Limb (tissue), 2 donors: ENCODE measurements at regions not wholly inside any gene's neighbourhood (a gene's known extent, or its start where the extent isn't known, plus 50 kb on each side); places are given as distances from the start of the nearest gene placed in this dataset.
"Not testable (repeated sequence)": the region's sequence is repeated elsewhere in the genome, so short reads cannot be mapped to it uniquely, and the experiment has no call there.

Experiments used
- DNase-seq, 2 donors: peaks; one replicate each; pipeline ENCODE4 v3.0.0-alpha.2; 2016; ENCODE audit errors: extremely low spot score in 2 of 2

- DNase-seq: no peak
Observed at GRCh38 chr5:56386046-56386445, 152.9 kb upstream of the ANKRD55 start.

- DNase-seq: no peak
Observed at GRCh38 chr5:56384186-56384585, 151.1 kb upstream of the ANKRD55 start.

- no peak for DNase-seq
Observed at GRCh38 chr5:56383761-56384160, 150.6 kb upstream of the ANKRD55 start.

- no peak for DNase-seq
Observed at GRCh38 chr5:56382896-56383295, 149.8 kb upstream of the ANKRD55 start.

GRCh38 chr5:56377573-56377972, 144.4 kb upstream of the ANKRD55 start:
- DNase-seq: no peak

GRCh38 chr5:56376128-56376527, 143.0 kb upstream of the ANKRD55 start:
- DNase-seq: no peak

- no peak for DNase-seq
Observed at GRCh38 chr5:56375011-56375410, 141.9 kb upstream of the ANKRD55 start.

GRCh38 chr5:56372491-56372890, 139.4 kb upstream of the ANKRD55 start:
- DNase-seq: not testable (repeated sequence)

- DNase-seq: no peak
Observed at GRCh38 chr5:56369361-56369811, 136.3 kb upstream of the ANKRD55 start.

- no peak for DNase-seq
Observed at GRCh38 chr5:56367748-56368147, 134.6 kb upstream of the ANKRD55 start.

GRCh38 chr5:56366986-56367385, 133.9 kb upstream of the ANKRD55 start:
- no peak for DNase-seq

- DNase-seq: no peak
Observed at GRCh38 chr5:56361398-56361797, 128.3 kb upstream of the ANKRD55 start.

- DNase-seq: no peak
Observed at GRCh38 chr5:56360816-56361215, 127.7 kb upstream of the ANKRD55 start.

- no peak for DNase-seq
Observed at GRCh38 chr5:56359809-56360685, 126.9 kb upstream of the ANKRD55 start.

GRCh38 chr5:56358703-56359681, 125.9 kb upstream of the ANKRD55 start:
- DNase-seq: peak; percentile 56 to 64

GRCh38 chr5:56358046-56358445, 124.9 kb upstream of the ANKRD55 start:
- DNase-seq: no peak

- no peak for DNase-seq
Observed at GRCh38 chr5:56357426-56357825, 124.3 kb upstream of the ANKRD55 start.

GRCh38 chr5:56356836-56357160, 123.7 kb upstream of the ANKRD55 start:
- no peak for DNase-seq

GRCh38 chr5:56356121-56356835, 123.1 kb upstream of the ANKRD55 start:
- DNase-seq: no peak

GRCh38 chr5:56354836-56355235, 121.7 kb upstream of the ANKRD55 start:
- no peak for DNase-seq

GRCh38 chr5:56352808-56353590, 119.9 kb upstream of the ANKRD55 start:
- no peak for DNase-seq
